GM23338 (cell line): ENCODE measurements at regions not wholly inside any gene's neighbourhood (a gene's known extent, or its start where the extent isn't known, plus 50 kb on each side); places are given as distances from the start of the nearest gene placed in this dataset.

ENCODE experiments used
- ATAC-seq: fragments of 200-7000 bp; cut with Tn5 transposase; 3 replicates; pipeline ENCODE4 v1.9.1; 2020
- DNase-seq: peaks from one replicate; pipeline ENCODE4 v3.0.0-alpha.2; 2015; ENCODE audit warnings: low spot score
- H2AFZ ChIP-seq: fragments of 200-600 bp; sonication (generic); 2 replicates; pipeline ENCODE4 v1.8.0; 2016; ENCODE audit warnings: antibody characterized with exemption, mild to moderate bottlenecking, moderate library complexity
- H3F3A ChIP-seq: fragments of 200-600 bp; sonication (generic); replicated peaks from 2 replicates; pipeline ENCODE4 v1.8.0; 2017; ENCODE audit warnings: antibody characterized with exemption, mixed run types, low read depth
- H3K27ac ChIP-seq: fragments of 200-600 bp; sonication (generic); 2 replicates; pipeline ENCODE4 v1.6.1; 2016; ENCODE audit warnings: low read depth
- H3K27me3 ChIP-seq: fragments of 200-600 bp; sonication (generic); 2 replicates; pipeline ENCODE4 v1.8.0; 2016; ENCODE audit warnings: mild to moderate bottlenecking, mixed run types, moderate library complexity; ENCODE audit not compliant: insufficient read depth
- H3K36me3 ChIP-seq: fragments of 200-600 bp; sonication (generic); 2 replicates; pipeline ENCODE4 v1.8.0; 2016; ENCODE audit warnings: mild to moderate bottlenecking; ENCODE audit not compliant: insufficient read depth
- H3K4me1 ChIP-seq: fragments of 200-600 bp; sonication (generic); 2 replicates; pipeline ENCODE4 v1.8.0; 2016; ENCODE audit warnings: mild to moderate bottlenecking, moderate library complexity; ENCODE audit not compliant: insufficient read depth
- H3K4me2 ChIP-seq: fragments of 200-600 bp; sonication (generic); 2 replicates; pipeline ENCODE4 v1.7.1; 2017; ENCODE audit warnings: mixed run types
- H3K4me3 ChIP-seq: fragments of 200-600 bp; sonication (generic); 2 replicates; pipeline ENCODE4 v1.6.1; 2016; ENCODE audit warnings: mixed run types
- H3K79me2 ChIP-seq: fragments of 200-600 bp; sonication (generic); replicated peaks from 2 replicates; pipeline ENCODE4 v1.8.0; 2017; ENCODE audit warnings: mild to moderate bottlenecking; ENCODE audit not compliant: insufficient read depth
- H3K9me2 ChIP-seq: fragments of 200-600 bp; sonication (generic); 2 replicates; pipeline ENCODE4 v1.8.0; 2017; ENCODE audit not compliant: insufficient read depth
- H4K20me1 ChIP-seq: fragments of 200-600 bp; sonication (generic); replicated peaks from 2 replicates; pipeline ENCODE4 v1.8.0; 2017; ENCODE audit warnings: mild to moderate bottlenecking; ENCODE audit not compliant: insufficient read depth
- H3K27ac Mint-ChIP-seq: 2 replicates; pipeline ENCODE4 v1.8.0; 2020; ENCODE audit warnings: inconsistent platforms, mild to moderate bottlenecking, moderate library complexity, mixed read lengths
- H3K27me3 Mint-ChIP-seq: 3 replicates; pipeline ENCODE4 v1.8.0; 2022; ENCODE audit warnings: low read depth, mild to moderate bottlenecking, moderate library complexity, mixed read lengths, inconsistent platforms; ENCODE audit not compliant: insufficient read depth, poor library complexity
- H3K36me3 Mint-ChIP-seq: 3 replicates; pipeline ENCODE4 v1.8.0; 2021; ENCODE audit warnings: low read depth, mild to moderate bottlenecking, inconsistent platforms, moderate library complexity, mixed read lengths
- H3K4me1 Mint-ChIP-seq: 3 replicates; pipeline ENCODE4 v1.8.0; 2020; ENCODE audit warnings: mild to moderate bottlenecking, inconsistent platforms, mixed read lengths
- H3K4me3 Mint-ChIP-seq: 3 replicates; pipeline ENCODE4 v1.8.0; 2021; ENCODE audit warnings: moderate library complexity, mild to moderate bottlenecking, inconsistent platforms, mixed read lengths
- H3K9me3 Mint-ChIP-seq: 3 replicates; pipeline ENCODE4 v1.8.0; 2020; ENCODE audit warnings: moderate library complexity, mild to moderate bottlenecking, inconsistent platforms, mixed read lengths
- CTCF ChIP-seq, 2 experiments: fragments of 200-600 bp in 1 of 2; sonication (generic) in 1 of 2; conservative IDR thresholded peaks; 2 replicates each; pipeline versions ENCODE4 v1.5.1 to v1.6.1; 2016 to 2017; ENCODE audit warnings: antibody characterized with exemption in 2 of 2, low read depth in 2 of 2, mild to moderate bottlenecking in 2 of 2, moderate library complexity in 1 of 2
- ETS1 ChIP-seq: IDR thresholded peaks from 2 replicates; pipeline ENCODE4 v1.6.1; 2016; ENCODE audit warnings: antibody characterized with exemption
- JUNB ChIP-seq: IDR thresholded peaks from one replicate; pipeline ENCODE4 v1.6.1; 2016; ENCODE audit warnings: antibody characterized with exemption; ENCODE audit not compliant: unreplicated experiment
- NANOG ChIP-seq: IDR thresholded peaks from 2 replicates; pipeline ENCODE4 v1.6.1; 2016; ENCODE audit warnings: antibody characterized with exemption, borderline replicate concordance
- POLR2AphosphoS5 ChIP-seq: IDR thresholded peaks from 2 replicates; pipeline ENCODE4 v1.6.1; 2016; ENCODE audit warnings: antibody characterized with exemption, low read depth
- REST ChIP-seq: IDR thresholded peaks from one replicate; pipeline ENCODE4 v1.6.1; 2018; ENCODE audit warnings: antibody characterized with exemption; ENCODE audit not compliant: unreplicated experiment
- STAT1 ChIP-seq: IDR thresholded peaks from one replicate; pipeline ENCODE4 v1.6.1; 2016; ENCODE audit warnings: antibody characterized with exemption; ENCODE audit not compliant: unreplicated experiment
- ZNF114 ChIP-seq: fragments of 250-450 bp; sonication (Bioruptor Pico); IDR thresholded peaks from 2 replicates; pipeline ENCODE4 v1.5.0; 2020; ENCODE audit warnings: mild to moderate bottlenecking, moderate library complexity
- ZNF331 ChIP-seq: fragments of 250-450 bp; sonication (Bioruptor Pico); IDR thresholded peaks from 2 replicates; pipeline ENCODE4 v1.5.0; 2020; ENCODE audit warnings: low read depth, mild to moderate bottlenecking, moderate library complexity
- ZNF462 ChIP-seq: fragments of 250-450 bp; sonication (Bioruptor Pico); IDR thresholded peaks from 2 replicates; pipeline ENCODE4 v1.5.0; 2020; ENCODE audit warnings: mild to moderate bottlenecking, moderate library complexity

GRCh38 chrX:131869182-131869581 is 153.9 kb upstream of the STK26 start:
- H2AFZ ChIP-seq, result no peak overlapping the region
- Mint-ChIP-seq H3K27me3 (no peaks in the 10 kb centered on the region), H3K27ac (no peak overlapping the region), H3K36me3 (no peaks in the 10 kb centered on the region), H3K9me3 (no peaks in the 10 kb centered on the region), H3K4me1 (0 out of 3 replicates have a peak, but pooled peaks cover 2% of the 10 kb centered on the region), H3K4me3 (no peak overlapping the region)
- ATAC-seq (no peak), DNase-seq (no peak)
- H3K27me3 ChIP-seq, result no peaks in the 10 kb centered on the region
- H3F3A ChIP-seq, result no peaks in the 10 kb centered on the region
- H3K79me2 ChIP-seq, result no peaks in the 10 kb centered on the region
- no peaks in the 10 kb centered on the region for H4K20me1 ChIP-seq
- no peaks in the 10 kb centered on the region for H3K4me1 ChIP-seq
- no peak overlapping the region for H3K27ac ChIP-seq
- no peaks in the 10 kb centered on the region for H3K36me3 ChIP-seq
- TF ChIP-seq JUNB (no peak), ETS1 (no peak), CTCF (conservative IDR thresholded peaks at IDR 0.05; ENCODE audit: low read depth in 2 of 2) (no peak), NANOG (no peak), ZNF331 (no peak), STAT1 (no peak), ZNF114 (CRISPR knock-in tag) (no peak), REST (no peak), POLR2AphosphoS5 (no peak), ZNF462 (CRISPR knock-in tag) (no peak)
- H3K4me2 ChIP-seq, result no peak overlapping the region
- H3K4me3 ChIP-seq, result no peak overlapping the region
- H3K9me2 ChIP-seq, result no peaks in the 10 kb centered on the region
